H1 (cell line): ENCODE measurements at regions not wholly inside any gene's neighbourhood (a gene's known extent, or its start where the extent isn't known, plus 50 kb on each side); places are given as distances from the start of the nearest gene placed in this dataset.

Source experiments
- CTCF ChIA-PET: fragments of 300-600 bp; sonication (Branson Sonifier 250); formaldehyde crosslinking; loops from one replicate; lab custom pipeline; 2021; ENCODE audit not compliant: partially characterized antibody; lab: Charles Lee
- POLR2A ChIA-PET: fragments of 300-600 bp; sonication (Branson Sonifier 250); formaldehyde crosslinking; loops from one replicate; lab custom pipeline; 2021; ENCODE audit warnings: inconsistent platforms; ENCODE audit not compliant: partially characterized antibody; lab: Charles Lee
- DNase-seq, 2 experiments: peaks; one replicate each; pipeline versions ENCODE4 v3.0.0 to v3.0.0-alpha.2; 2010 to 2022; ENCODE audit warnings: low spot score in 2 of 2, low read depth in 1 of 2, mixed read lengths in 1 of 2
- FAIRE-seq: peaks from 2 replicates; lab custom pipeline; 2011; peaks lifted over from hg19 to GRCh38; lab: Jason Lieb, UNC
- H2AFZ ChIP-seq: 2 replicates; pipeline ENCODE4 v1.8.1; 2012; ENCODE audit warnings: low read length, inconsistent platforms
- H2AK5ac ChIP-seq: 2 replicates; pipeline ENCODE4 v1.6.1; 2013; ENCODE audit warnings: low read depth, low read length
- H2BK120ac ChIP-seq: replicated peaks from 2 replicates; pipeline ENCODE3; 2013; ENCODE audit warnings: low read depth, low read length, inconsistent platforms
- H2BK12ac ChIP-seq: 2 replicates; pipeline ENCODE4 v1.6.1; 2013; ENCODE audit warnings: low read depth, low read length
- H2BK15ac ChIP-seq: 2 replicates; pipeline ENCODE4 v1.6.1; 2013; ENCODE audit warnings: low read length
- H2BK20ac ChIP-seq: 2 replicates; pipeline ENCODE4 v1.6.1; 2013; ENCODE audit warnings: low read length
- H2BK5ac ChIP-seq: 2 replicates; pipeline ENCODE4 v1.6.1; 2013; ENCODE audit warnings: low read depth, low read length
- H3K14ac ChIP-seq: 2 replicates; pipeline ENCODE4 v1.6.1; 2013; ENCODE audit warnings: inconsistent platforms; ENCODE audit not compliant: insufficient read length
- H3K18ac ChIP-seq: 2 replicates; pipeline ENCODE4 v1.6.1; 2013; ENCODE audit warnings: low read length; ENCODE audit errors: extremely low read depth
- H3K23ac ChIP-seq: 2 replicates; pipeline ENCODE4 v1.6.1; 2013; ENCODE audit warnings: inconsistent platforms; ENCODE audit not compliant: insufficient read length
- H3K23me2 ChIP-seq: 2 replicates; pipeline ENCODE4 v1.6.1; 2013; ENCODE audit warnings: low read depth, low read length
- H3K27ac ChIP-seq: 2 replicates; pipeline ENCODE4 v1.6.1; 2011; ENCODE audit warnings: low read depth, low read length, inconsistent platforms
- H3K27me3 ChIP-seq, 4 experiments: replicated peaks in 1 of 4; 1 replicate in 1 of 4; 2 replicates in 3 of 4; pipeline versions ENCODE4 v1.6.1 to v1.8.1; 2011 to 2013; ENCODE audit warnings: low read length in 3 of 4, mild to moderate bottlenecking in 3 of 4, inconsistent platforms in 2 of 4, mixed read lengths in 2 of 4, moderate library complexity in 1 of 4; ENCODE audit not compliant: control insufficient read depth in 3 of 4, insufficient read depth in 3 of 4; ENCODE audit errors: extremely low read depth in 1 of 4
- H3K36me3 ChIP-seq, 4 experiments: 2 replicates each; pipeline versions ENCODE4 v1.6.1 to v1.8.1; 2011 to 2013; ENCODE audit warnings: mild to moderate bottlenecking in 4 of 4, low read length in 3 of 4, moderate library complexity in 2 of 4, control low read depth in 1 of 4, inconsistent platforms in 1 of 4; ENCODE audit not compliant: insufficient read depth in 4 of 4, control insufficient read depth in 2 of 4
- H3K4ac ChIP-seq: replicated peaks from 2 replicates; pipeline ENCODE3; 2013; ENCODE audit warnings: low read length, low read depth, mixed read lengths, inconsistent platforms; ENCODE audit not compliant: insufficient read length
- H3K4me1 ChIP-seq, 4 experiments: replicated peaks in 1 of 4; 1 replicate in 1 of 4; 2 replicates in 3 of 4; pipeline versions ENCODE4 v1.6.1 to v1.8.1; 2011 to 2013; ENCODE audit warnings: low read length in 3 of 4, inconsistent platforms in 2 of 4, mixed read lengths in 1 of 4; ENCODE audit not compliant: insufficient read depth in 4 of 4, control insufficient read depth in 3 of 4
- H3K4me2 ChIP-seq, 2 experiments: 2 replicates each; pipeline versions ENCODE4 v1.6.1 to v1.8.1; 2011 to 2013; ENCODE audit warnings: low read depth in 2 of 2, low read length in 2 of 2, control low read depth in 1 of 2, inconsistent platforms in 1 of 2, mild to moderate bottlenecking in 1 of 2; ENCODE audit not compliant: insufficient read depth in 1 of 2
- H3K4me3 ChIP-seq, 4 experiments: fragments of 200-600, 300-600 bp in 1 of 4; sonication (generic), shearing (Covaris generic), sonication (Bioruptor Twin) in 1 of 4; 2 replicates each; pipeline versions ENCODE4 v1.5.1 to v1.8.1; 2011 to 2016; ENCODE audit warnings: low read length in 4 of 4, low read depth in 3 of 4, control low read depth in 2 of 4, inconsistent platforms in 2 of 4, mild to moderate bottlenecking in 2 of 4, mixed read lengths in 1 of 4, moderate library complexity in 1 of 4; ENCODE audit not compliant: insufficient read depth in 2 of 4; ENCODE audit errors: extremely low read depth in 1 of 4
- H3K56ac ChIP-seq: replicated peaks from 2 replicates; pipeline ENCODE3; 2013; ENCODE audit warnings: low read depth, mild to moderate bottlenecking, mixed read lengths, low read length, inconsistent platforms; ENCODE audit not compliant: insufficient read length
- H3K79me1 ChIP-seq: 2 replicates; pipeline ENCODE4 v1.6.1; 2013; ENCODE audit warnings: low read depth, low read length, control low read depth
- H3K79me2 ChIP-seq, 2 experiments: 2 replicates each; pipeline versions ENCODE4 v1.6.1 to v1.8.1; 2012 to 2013; ENCODE audit warnings: low read length in 2 of 2, mild to moderate bottlenecking in 2 of 2, inconsistent platforms in 1 of 2; ENCODE audit not compliant: insufficient read depth in 2 of 2, control insufficient read depth in 1 of 2
- H3K9ac ChIP-seq, 4 experiments: replicated peaks in 1 of 4; 1 replicate in 1 of 4; 2 replicates in 3 of 4; pipeline versions ENCODE4 v1.6.1 to v1.8.1; 2011 to 2013; ENCODE audit warnings: low read depth in 3 of 4, low read length in 3 of 4, control low read depth in 2 of 4, mild to moderate bottlenecking in 2 of 4, moderate library complexity in 2 of 4, inconsistent platforms in 1 of 4; ENCODE audit errors: extremely low read depth in 1 of 4
- H3K9me3 ChIP-seq, 2 experiments: 2 replicates each; pipeline versions ENCODE4 v1.6.1 to v1.8.1; 2012 to 2013; ENCODE audit warnings: mild to moderate bottlenecking in 2 of 2, moderate library complexity in 2 of 2, control low read depth in 1 of 2, inconsistent platforms in 1 of 2, low read depth in 1 of 2, low read length in 1 of 2, mixed read lengths in 1 of 2; ENCODE audit not compliant: insufficient read depth in 2 of 2
- H4K20me1 ChIP-seq, 2 experiments: replicated peaks in 1 of 2; 2 replicates each; pipeline versions ENCODE3 to v1.8.1; 2011 to 2013; ENCODE audit warnings: inconsistent platforms in 2 of 2, low read length in 2 of 2, mild to moderate bottlenecking in 1 of 2; ENCODE audit not compliant: insufficient read depth in 2 of 2, control insufficient read depth in 1 of 2
- H4K5ac ChIP-seq: 2 replicates; pipeline ENCODE4 v1.6.1; 2013; ENCODE audit warnings: low read length, low read depth, mixed read lengths, inconsistent platforms; ENCODE audit not compliant: insufficient read length
- H4K8ac ChIP-seq: 2 replicates; pipeline ENCODE4 v1.8.0; 2013; ENCODE audit warnings: mild to moderate bottlenecking, moderate library complexity, low read length, inconsistent platforms; ENCODE audit not compliant: insufficient read depth; ENCODE audit errors: extremely low read depth
- H4K91ac ChIP-seq: replicated peaks from 2 replicates; pipeline ENCODE3; 2013; ENCODE audit warnings: low read length, mixed read lengths, inconsistent platforms; ENCODE audit not compliant: insufficient read length
- GABPA ChIP-seq: IDR thresholded peaks from 2 replicates; pipeline ENCODE4 v1.6.1; 2011; ENCODE audit warnings: mild to moderate bottlenecking, low read length, moderate library complexity, borderline replicate concordance; ENCODE audit not compliant: insufficient read depth
- JUN ChIP-seq: IDR thresholded peaks from 2 replicates; pipeline ENCODE4 v1.6.1; 2011; ENCODE audit warnings: low read depth, mild to moderate bottlenecking, improper control_type of control experiment, low read length
- JUND ChIP-seq: IDR thresholded peaks from 2 replicates; pipeline ENCODE4 v1.6.1; 2011; ENCODE audit warnings: mild to moderate bottlenecking, improper control_type of control experiment, low read length
- SIN3A ChIP-seq, 2 experiments: IDR thresholded peaks in 1 of 2; conservative IDR thresholded peaks in 1 of 2; 2 replicates each; pipeline ENCODE4 v1.6.1; 2011 to 2012; ENCODE audit warnings: low read length in 2 of 2, improper control_type of control experiment in 1 of 2, low read depth in 1 of 2, mild to moderate bottlenecking in 1 of 2
- TF ChIP-seq, protein P1 (sequence below): IDR thresholded peaks from 2 replicates; pipeline ENCODE4 v1.6.1; 2011; ENCODE audit warnings: low read length, improper control_type of control experiment

DNA sequence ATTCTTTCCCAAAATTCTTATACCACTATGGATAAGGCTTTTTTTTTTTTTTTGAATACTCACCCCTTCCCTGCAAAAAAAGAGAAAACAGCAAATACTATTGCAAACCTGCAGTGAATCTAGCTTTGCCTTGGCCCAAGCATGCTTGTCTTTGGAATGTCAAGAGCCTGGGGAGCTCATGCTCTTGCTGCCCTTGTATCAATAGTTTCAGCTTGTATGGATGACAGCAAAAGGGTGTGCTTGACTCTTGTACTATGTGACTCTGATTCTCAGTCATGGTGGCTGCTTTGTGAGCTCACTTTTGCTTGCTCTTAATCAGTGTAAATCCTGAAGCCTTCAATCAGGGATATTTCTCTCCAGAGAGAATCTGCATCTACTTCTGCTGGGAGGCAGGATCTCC is 149.2 kb downstream of the EMP1 start:
- H3K4me2 ChIP-seq, result no peak overlapping the region
- H3K36me3 ChIP-seq, result no peaks in the 10 kb centered on the region
- ChIA-PET POLR2A (no interaction called here), CTCF (interaction anchor here (0.6 to 2.1 kb wide), 8 partner anchors 17 to 841 kb away, joined by 3 to 9 read pairs (median 4); no protein-coding TSS in a partner anchor)
- H2BK15ac ChIP-seq, result no peak overlapping the region
- H4K20me1 ChIP-seq, result no peaks in the 10 kb centered on the region
- H2AK5ac ChIP-seq, result no peak overlapping the region
- FAIRE-seq, result no peak
- H3K23me2 ChIP-seq, result peaks cover 1% of the 10 kb centered on the region; the same call in 1 of the 2 replicates
- H4K91ac ChIP-seq, result no peak overlapping the region
- no peak overlapping the region for H2BK120ac ChIP-seq
- DNase-seq, result no peak
- H3K14ac ChIP-seq, result no peak overlapping the region
- no peak overlapping the region for H3K4me3 ChIP-seq
- H3K79me2 ChIP-seq, result no peaks in the 10 kb centered on the region
- H3K9me3 ChIP-seq, result no peaks in the 10 kb centered on the region
- H2AFZ ChIP-seq, result no peak overlapping the region
- no peak overlapping the region; a peak in 1 of 7 replicates for H3K9ac ChIP-seq
- H4K8ac ChIP-seq, result no peak overlapping the region
- H3K27ac ChIP-seq, result no peak overlapping the region
- H4K5ac ChIP-seq, result no peak overlapping the region
- H2BK12ac ChIP-seq, result no peak overlapping the region
- no peaks in the 10 kb centered on the region for H3K4me1 ChIP-seq
- H3K18ac ChIP-seq, result no peak overlapping the region
- H3K56ac ChIP-seq, result no peak overlapping the region
- H2BK5ac ChIP-seq, result no peak overlapping the region
- no peak overlapping the region for H3K23ac ChIP-seq
- H3K79me1 ChIP-seq, result no peaks in the 10 kb centered on the region
- no peaks in the 10 kb centered on the region for H3K27me3 ChIP-seq
- H3K4ac ChIP-seq, result no peak overlapping the region
- H2BK20ac ChIP-seq, result no peak overlapping the region
- TF ChIP-seq, protein P1, sequence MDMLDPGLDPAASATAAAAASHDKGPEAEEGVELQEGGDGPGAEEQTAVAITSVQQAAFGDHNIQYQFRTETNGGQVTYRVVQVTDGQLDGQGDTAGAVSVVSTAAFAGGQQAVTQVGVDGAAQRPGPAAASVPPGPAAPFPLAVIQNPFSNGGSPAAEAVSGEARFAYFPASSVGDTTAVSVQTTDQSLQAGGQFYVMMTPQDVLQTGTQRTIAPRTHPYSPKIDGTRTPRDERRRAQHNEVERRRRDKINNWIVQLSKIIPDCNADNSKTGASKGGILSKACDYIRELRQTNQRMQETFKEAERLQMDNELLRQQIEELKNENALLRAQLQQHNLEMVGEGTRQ, result no peak
- TF ChIP-seq JUND, result no peak
- TF ChIP-seq GABPA, result no peak
- no peak for TF ChIP-seq SIN3A (conservative IDR thresholded peaks at IDR 0.05 in 1 of 2, IDR thresholded peaks at IDR 0.05 in 1 of 2; ENCODE audit: low read depth in 1 of 2, low read length in 2 of 2)
- no peak for TF ChIP-seq JUN
